SK-N-MC (cell line): ENCODE measurements at regions not wholly inside any gene's neighbourhood (a gene's known extent, or its start where the extent isn't known, plus 50 kb on each side); places are given as distances from the start of the nearest gene placed in this dataset.

Source experiments
- EZH2 ChIP-seq: fragments of 200-600 bp; sonication (generic); IDR thresholded peaks from one replicate; pipeline ENCODE4 v1.6.1; 2017; ENCODE audit warnings: antibody characterized with exemption
- FOXP2 ChIP-seq: optimal IDR thresholded peaks from 2 replicates; pipeline ENCODE3; 2011; ENCODE audit warnings: mild to moderate bottlenecking, moderate library complexity; ENCODE audit not compliant: insufficient read depth; ENCODE audit errors: extremely low read length, control extremely low read depth
- POLR2AphosphoS5 ChIP-seq: IDR thresholded peaks from 2 replicates; pipeline ENCODE4 v1.6.1; 2012; ENCODE audit warnings: mild to moderate bottlenecking, low read depth, low read length, borderline replicate concordance

GRCh38 chr2:226463154-226463553, 336.5 kb downstream of the IRS1 start:
- TF ChIP-seq POLR2AphosphoS5 (no peak), EZH2 (no peak), FOXP2 (no peak)
